CD14-positive monocyte (primary cell): ENCODE measurements at regions not wholly inside any gene's neighbourhood (a gene's known extent, or its start where the extent isn't known, plus 50 kb on each side); places are given as distances from the start of the nearest gene placed in this dataset.

Source experiments
- DNase-seq, 3 donors: peaks; one replicate each; pipeline ENCODE4 v3.0.0-alpha.2; 2011 to 2022
- H2AFZ ChIP-seq: 2 replicates; pipeline ENCODE4 v1.6.0; 2012; ENCODE audit warnings: mild to moderate bottlenecking, low read depth, low read length, inconsistent platforms; ENCODE audit not compliant: insufficient read depth, poor library complexity, severe bottlenecking
- H3K27ac ChIP-seq, 2 donors: 1 replicate in 1 of 2; 2 replicates in 1 of 2; pipeline ENCODE4 v1.5.1; 2012 to 2013; ENCODE audit warnings: low read length in 2 of 2, control low read depth in 1 of 2, inconsistent platforms in 1 of 2, low read depth in 1 of 2, mild to moderate bottlenecking in 1 of 2
- H3K27me3 ChIP-seq, 2 donors: one replicate each; pipeline versions ENCODE4 v1.6.0 to v1.6.1; 2011 to 2013; ENCODE audit warnings: low read length in 2 of 2; ENCODE audit not compliant: control insufficient read depth in 2 of 2, insufficient read depth in 2 of 2
- H3K36me3 ChIP-seq, 2 donors: replicated peaks in 1 of 2; 1 replicate in 1 of 2; 2 replicates in 1 of 2; pipeline versions ENCODE4 v1.5.1 to v1.6.1; 2012 to 2013; ENCODE audit warnings: low read length in 2 of 2, control low read depth in 1 of 2, inconsistent platforms in 1 of 2, mild to moderate bottlenecking in 1 of 2; ENCODE audit not compliant: insufficient read depth in 2 of 2, control insufficient read depth in 1 of 2
- H3K4me1 ChIP-seq, 2 donors: 1 replicate in 1 of 2; 2 replicates in 1 of 2; pipeline versions ENCODE4 v1.5.1 to v1.6.1; 2012 to 2013; ENCODE audit warnings: low read length in 2 of 2, control low read depth in 1 of 2, inconsistent platforms in 1 of 2, mild to moderate bottlenecking in 1 of 2, moderate library complexity in 1 of 2; ENCODE audit not compliant: insufficient read depth in 2 of 2, control insufficient read depth in 1 of 2
- H3K4me2 ChIP-seq: replicated peaks from 2 replicates; pipeline ENCODE3; 2012; ENCODE audit warnings: low read length, moderate library complexity, mild to moderate bottlenecking; ENCODE audit not compliant: poor library complexity, severe bottlenecking; ENCODE audit errors: extremely low read depth
- H3K4me3 ChIP-seq, 3 experiments: fragments of 200-600 bp in 1 of 3; sonication (generic) in 1 of 3; replicated peaks in 1 of 3; 1 replicate in 2 of 3; 2 replicates in 1 of 3; pipeline ENCODE4 v1.5.1; 2011 to 2013; ENCODE audit warnings: low read length in 3 of 3, mild to moderate bottlenecking in 3 of 3, control low read depth in 2 of 3, low read depth in 2 of 3, inconsistent platforms in 1 of 3, moderate library complexity in 1 of 3
- H3K79me2 ChIP-seq: 2 replicates; pipeline ENCODE4 v1.6.0; 2012; ENCODE audit warnings: mild to moderate bottlenecking, control low read depth, inconsistent platforms, low read length, moderate library complexity; ENCODE audit not compliant: insufficient read depth
- H3K9ac ChIP-seq: 2 replicates; pipeline ENCODE4 v1.6.0; 2017; ENCODE audit warnings: low read length, mild to moderate bottlenecking; ENCODE audit not compliant: insufficient read depth, poor library complexity, severe bottlenecking
- H3K9me3 ChIP-seq, 2 donors: replicated peaks in 1 of 2; 1 replicate in 1 of 2; 2 replicates in 1 of 2; pipeline versions ENCODE4 v1.5.1 to v1.6.1; 2012 to 2013; ENCODE audit warnings: low read length in 2 of 2, control low read depth in 1 of 2; ENCODE audit not compliant: control insufficient read depth in 1 of 2, insufficient read depth in 1 of 2
- H4K20me1 ChIP-seq: 2 replicates; pipeline ENCODE4 v1.6.0; 2012; ENCODE audit warnings: mild to moderate bottlenecking, low read length, control low read depth, moderate library complexity; ENCODE audit not compliant: insufficient read depth
- H3K27ac Mint-ChIP-seq, 7 donors: one replicate each; pipeline ENCODE4 v1.8.0; 2020; ENCODE audit warnings: mild to moderate bottlenecking in 7 of 7, mixed read lengths in 7 of 7, moderate library complexity in 6 of 7, inconsistent platforms in 2 of 7
- H3K27me3 Mint-ChIP-seq, 3 donors: one replicate each; pipeline ENCODE4 v1.8.0; 2021 to 2022; ENCODE audit warnings: low read depth in 3 of 3, mild to moderate bottlenecking in 3 of 3, mixed read lengths in 3 of 3, moderate library complexity in 3 of 3, inconsistent platforms in 1 of 3
- H3K36me3 Mint-ChIP-seq, 2 donors: one replicate each; pipeline ENCODE4 v1.8.0; 2020; ENCODE audit warnings: mixed read lengths in 2 of 2, inconsistent platforms in 1 of 2, mild to moderate bottlenecking in 1 of 2
- H3K4me1 Mint-ChIP-seq: one replicate; pipeline ENCODE4 v1.8.0; 2020; ENCODE audit warnings: mild to moderate bottlenecking, mixed read lengths
- H3K4me3 Mint-ChIP-seq, 2 donors: one replicate each; pipeline ENCODE4 v1.8.0; 2020; ENCODE audit warnings: mild to moderate bottlenecking in 2 of 2, mixed read lengths in 2 of 2, moderate library complexity in 1 of 2
- H3K9me3 Mint-ChIP-seq, 7 donors: one replicate each; pipeline ENCODE4 v1.8.0; 2020 to 2022; ENCODE audit warnings: mixed read lengths in 7 of 7, mild to moderate bottlenecking in 6 of 7, moderate library complexity in 6 of 7, inconsistent platforms in 2 of 7
- WGBS: methylation state at CpG from one replicate; pipeline ENCODE4 v1.1.5; 2013; ENCODE audit warnings: missing lambda C conversion rate; ENCODE audit not compliant: insufficient coverage; 5-methylcytosine and 5-hydroxymethylcytosine counted together
- intact Hi-C, 2 donors: fragments of 100-400 bp; cut with micrococcal nuclease; formaldehyde crosslinking; loops; one replicate each; pipeline versions ENCODE4 v1.15.0 to v1.15.1; 2023
- TF ChIP-seq, protein P1 (sequence below): fragments of 200-600 bp; IDR thresholded peaks from one replicate; pipeline ENCODE4 v1.8.0; 2022; ENCODE audit warnings: antibody characterized with exemption, mild to moderate bottlenecking

DNA sequence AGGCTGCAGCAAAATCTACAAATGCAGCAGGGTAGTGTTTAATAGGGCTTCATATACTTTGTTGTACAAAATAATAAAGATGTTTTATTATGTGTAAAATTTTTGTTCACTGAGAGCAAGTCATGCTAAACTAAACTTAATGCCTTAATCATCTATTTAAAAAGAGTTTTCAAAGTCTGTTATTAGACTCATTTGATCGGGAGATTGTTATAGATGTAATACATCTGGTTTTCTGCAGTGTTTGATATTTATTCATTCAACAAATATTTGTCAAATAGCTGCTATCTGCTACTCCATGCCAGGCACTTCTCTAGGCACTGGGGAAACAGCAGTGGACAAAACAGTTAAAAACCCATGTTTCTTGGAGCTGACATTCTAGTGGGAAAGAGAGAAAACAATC, 233.6 kb downstream of the FMR1NB start:
- no peak for DNase-seq
- no peak overlapping the region for H3K4me3 Mint-ChIP-seq
- Histone ChIP-seq H3K4me2 (no peak overlapping the region), H3K4me1 (no peaks in the 10 kb centered on the region), H3K9ac (no peak overlapping the region), H4K20me1 (no peaks in the 10 kb centered on the region), H3K36me3 (no peaks in the 10 kb centered on the region), H3K27ac (no peak overlapping the region), H3K27me3 (no peaks in the 10 kb centered on the region), H2AFZ (no peak overlapping the region), H3K79me2 (no peaks in the 10 kb centered on the region), H3K4me3 (no peak overlapping the region), H3K9me3 (no peaks in the 10 kb centered on the region)
- H3K4me1 Mint-ChIP-seq = no peaks in the 10 kb centered on the region
- H3K27me3 Mint-ChIP-seq = peaks cover 0 to 2% (median 0%) of the 10 kb centered on the region in 3 donors
- H3K36me3 Mint-ChIP-seq = no peaks in the 10 kb centered on the region
- H3K9me3 Mint-ChIP-seq = peaks cover 0 to 4% (median 2%) of the 10 kb centered on the region in 7 donors
- TF ChIP-seq, protein P1, sequence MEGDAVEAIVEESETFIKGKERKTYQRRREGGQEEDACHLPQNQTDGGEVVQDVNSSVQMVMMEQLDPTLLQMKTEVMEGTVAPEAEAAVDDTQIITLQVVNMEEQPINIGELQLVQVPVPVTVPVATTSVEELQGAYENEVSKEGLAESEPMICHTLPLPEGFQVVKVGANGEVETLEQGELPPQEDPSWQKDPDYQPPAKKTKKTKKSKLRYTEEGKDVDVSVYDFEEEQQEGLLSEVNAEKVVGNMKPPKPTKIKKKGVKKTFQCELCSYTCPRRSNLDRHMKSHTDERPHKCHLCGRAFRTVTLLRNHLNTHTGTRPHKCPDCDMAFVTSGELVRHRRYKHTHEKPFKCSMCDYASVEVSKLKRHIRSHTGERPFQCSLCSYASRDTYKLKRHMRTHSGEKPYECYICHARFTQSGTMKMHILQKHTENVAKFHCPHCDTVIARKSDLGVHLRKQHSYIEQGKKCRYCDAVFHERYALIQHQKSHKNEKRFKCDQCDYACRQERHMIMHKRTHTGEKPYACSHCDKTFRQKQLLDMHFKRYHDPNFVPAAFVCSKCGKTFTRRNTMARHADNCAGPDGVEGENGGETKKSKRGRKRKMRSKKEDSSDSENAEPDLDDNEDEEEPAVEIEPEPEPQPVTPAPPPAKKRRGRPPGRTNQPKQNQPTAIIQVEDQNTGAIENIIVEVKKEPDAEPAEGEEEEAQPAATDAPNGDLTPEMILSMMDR = no peak
- H3K27ac Mint-ChIP-seq = no peak overlapping the region
- WGBS = no CpG with 5 or more reads among the region's 1 CpG
- intact Hi-C loops = no loop called here

DNA sequence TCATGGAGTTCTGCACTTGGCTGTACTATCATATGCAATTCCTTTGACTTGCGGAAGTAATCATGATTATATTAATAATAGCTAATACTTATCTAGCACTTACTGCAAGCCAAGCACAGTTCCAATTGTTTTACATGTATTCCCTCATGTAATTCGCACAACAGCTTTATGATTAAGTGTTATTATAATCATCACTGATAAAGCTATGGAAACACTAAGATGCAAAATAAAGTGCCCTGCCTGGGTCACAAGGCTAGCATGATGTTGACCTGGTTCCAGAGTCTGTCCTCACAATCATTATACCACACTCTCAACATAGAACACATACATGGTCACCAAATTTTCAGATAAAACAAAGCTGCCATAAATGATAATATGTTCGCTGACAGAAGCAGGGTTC, 234.6 kb downstream of the FMR1NB start:
- Histone ChIP-seq H3K79me2 (no peaks in the 10 kb centered on the region), H3K4me1 (no peaks in the 10 kb centered on the region), H4K20me1 (no peaks in the 10 kb centered on the region), H3K4me2 (no peak overlapping the region), H2AFZ (no peak overlapping the region), H3K27ac (no peak overlapping the region), H3K27me3 (no peaks in the 10 kb centered on the region), H3K9ac (no peak overlapping the region), H3K36me3 (no peaks in the 10 kb centered on the region), H3K9me3 (no peaks in the 10 kb centered on the region), H3K4me3 (no peak overlapping the region)
- DNase-seq = no peak
- peaks cover 0 to 2% (median 0%) of the 10 kb centered on the region in 3 donors for H3K27me3 Mint-ChIP-seq
- H3K36me3 Mint-ChIP-seq = no peaks in the 10 kb centered on the region
- WGBS = no CpG with 5 or more reads among the region's 3 CpGs
- TF ChIP-seq, protein P1 = no peak
- no peaks in the 10 kb centered on the region for H3K4me1 Mint-ChIP-seq
- no peak overlapping the region for H3K27ac Mint-ChIP-seq
- peaks cover 0 to 1% (median 0%) of the 10 kb centered on the region in 7 donors for H3K9me3 Mint-ChIP-seq
- intact Hi-C loops = no loop called here
- no peak overlapping the region for H3K4me3 Mint-ChIP-seq
